Fibroblast of lung (primary cell): ENCODE measurements at regions not wholly inside any gene's neighbourhood (a gene's known extent, or its start where the extent isn't known, plus 50 kb on each side); places are given as distances from the start of the nearest gene placed in this dataset.
A peak's percentile ranks its signal among the peaks of the same experiment; 100 is the strongest.

ENCODE experiments used
- DNase-seq, 2 donors: peaks; one replicate each; pipeline versions ENCODE4 v3.0.0 to v3.0.0-alpha.2; 2010; ENCODE audit warnings: low read depth in 2 of 2
- H2AFZ ChIP-seq: 2 replicates; pipeline ENCODE4 v1.5.1; 2012; ENCODE audit warnings: low read length, control low read depth, inconsistent platforms
- H3K27ac ChIP-seq: 2 replicates; pipeline ENCODE4 v1.5.1; 2011; ENCODE audit warnings: low read length, control low read depth; ENCODE audit not compliant: insufficient read depth
- H3K27me3 ChIP-seq: 2 replicates; pipeline ENCODE4 v1.5.1; 2011; ENCODE audit warnings: mild to moderate bottlenecking, low read length; ENCODE audit not compliant: control insufficient read depth, insufficient read depth
- H3K36me3 ChIP-seq: 2 replicates; pipeline ENCODE4 v1.5.1; 2011; ENCODE audit warnings: low read length; ENCODE audit not compliant: control insufficient read depth, insufficient read depth
- H3K4me1 ChIP-seq: 2 replicates; pipeline ENCODE4 v1.5.1; 2011; ENCODE audit warnings: low read length; ENCODE audit not compliant: control insufficient read depth, insufficient read depth; ENCODE audit errors: extremely low read depth
- H3K4me2 ChIP-seq: 2 replicates; pipeline ENCODE4 v1.5.1; 2011; ENCODE audit warnings: low read length, control low read depth; ENCODE audit not compliant: insufficient read depth; ENCODE audit errors: extremely low read depth
- H3K4me3 ChIP-seq, 4 experiments: fragments of 200-600 bp in 1 of 4; sonication (generic) in 1 of 4; replicated peaks in 1 of 4; 2 replicates each; pipeline ENCODE4 v1.5.1; 2011 to 2016; ENCODE audit warnings: low read length in 4 of 4, low read depth in 3 of 4, mild to moderate bottlenecking in 3 of 4, control low read depth in 2 of 4, inconsistent platforms in 1 of 4, mixed read lengths in 1 of 4; ENCODE audit not compliant: insufficient read depth in 1 of 4; ENCODE audit errors: control extremely low read depth in 1 of 4
- H3K79me2 ChIP-seq: 2 replicates; pipeline ENCODE4 v1.5.1; 2012; ENCODE audit warnings: mild to moderate bottlenecking, low read length, inconsistent platforms; ENCODE audit not compliant: control insufficient read depth, insufficient read depth
- H3K9ac ChIP-seq: 2 replicates; pipeline ENCODE4 v1.5.1; 2011; ENCODE audit warnings: mild to moderate bottlenecking, low read length, control low read depth; ENCODE audit not compliant: insufficient read depth
- H3K9me3 ChIP-seq: 2 replicates; pipeline ENCODE4 v1.5.1; 2012; ENCODE audit warnings: low read depth, low read length; ENCODE audit not compliant: control insufficient read depth, insufficient read depth
- H4K20me1 ChIP-seq: 2 replicates; pipeline ENCODE4 v1.5.1; 2011; ENCODE audit warnings: low read length; ENCODE audit not compliant: control insufficient read depth, insufficient read depth; ENCODE audit errors: extremely low read depth
- CTCF ChIP-seq, 2 donors: IDR thresholded peaks in 1 of 2; conservative IDR thresholded peaks in 1 of 2; 1 replicate in 1 of 2; 2 replicates in 1 of 2; pipeline ENCODE4 v1.5.1; 2011 to 2012; ENCODE audit warnings: low read length in 2 of 2, control low read depth in 1 of 2, inconsistent platforms in 1 of 2, low read depth in 1 of 2, mild to moderate bottlenecking in 1 of 2
- EZH2 ChIP-seq: IDR thresholded peaks from 2 replicates; pipeline ENCODE4 v1.5.1; 2012; ENCODE audit warnings: low read length, control low read depth, mild to moderate bottlenecking; ENCODE audit errors: missing control alignments

DNA sequence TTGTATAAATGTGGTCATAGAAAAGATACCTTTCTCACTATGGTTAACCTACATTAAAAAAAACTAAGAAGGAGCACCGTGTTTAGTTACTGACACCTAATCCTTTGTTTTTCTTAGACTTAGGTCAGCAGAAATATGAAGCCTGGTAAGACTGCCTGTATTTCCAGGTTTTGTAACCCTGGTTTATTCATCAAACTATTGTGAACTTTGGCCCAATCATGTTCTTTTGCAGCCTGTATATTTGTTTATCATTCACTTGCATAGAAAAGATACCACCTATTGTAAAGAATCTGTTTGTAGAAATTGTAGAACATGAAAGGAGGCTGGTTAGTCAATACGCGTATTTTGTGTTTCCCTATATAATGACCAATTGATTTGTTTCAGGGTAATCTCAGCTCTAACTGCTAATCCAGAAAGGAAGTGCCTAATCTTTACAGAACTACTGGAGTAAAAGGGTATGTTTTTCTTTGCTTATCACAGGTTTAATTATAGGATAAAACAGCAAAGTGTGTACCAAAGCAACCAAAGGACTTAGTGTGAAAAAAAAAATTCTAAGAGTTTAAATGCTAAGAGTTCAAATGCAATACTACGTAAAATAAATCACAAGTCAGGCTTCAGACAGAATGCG is 103.6 kb downstream of the LURAP1L start:
- Histone ChIP-seq H3K27ac (no peak overlapping the region), H3K36me3 (no peaks in the 10 kb centered on the region), H3K4me2 (no peak overlapping the region), H3K27me3 (no peaks in the 10 kb centered on the region), H4K20me1 (no peaks in the 10 kb centered on the region), H3K9ac (no peak overlapping the region), H3K4me1 (peaks cover 9% of the 10 kb centered on the region), H3K4me3 (no peak overlapping the region), H2AFZ (no peak overlapping the region), H3K9me3 (no peaks in the 10 kb centered on the region), H3K79me2 (no peaks in the 10 kb centered on the region)
- TF ChIP-seq CTCF (conservative IDR thresholded peaks at IDR 0.05 in 1 of 2, IDR thresholded peaks at IDR 0.05 in 1 of 2; ENCODE audit: low read depth in 1 of 2, low read length in 2 of 2) (no peak), EZH2 (no peak)
- DNase-seq, result peak; percentile 26 to 49

- no peak for DNase-seq
- Histone ChIP-seq H3K36me3 (no peaks in the 10 kb centered on the region), H3K4me2 (no peak overlapping the region), H3K27ac (no peak overlapping the region), H2AFZ (no peak overlapping the region), H3K79me2 (no peaks in the 10 kb centered on the region), H3K4me3 (no peak overlapping the region), H3K9me3 (no peaks in the 10 kb centered on the region), H3K9ac (no peak overlapping the region), H4K20me1 (no peaks in the 10 kb centered on the region), H3K27me3 (no peaks in the 10 kb centered on the region), H3K4me1 (peaks cover 10% of the 10 kb centered on the region)
- no peak for TF ChIP-seq CTCF (conservative IDR thresholded peaks at IDR 0.05 in 1 of 2, IDR thresholded peaks at IDR 0.05 in 1 of 2; ENCODE audit: low read depth in 1 of 2, low read length in 2 of 2)
- TF ChIP-seq EZH2, result no peak
Observed at GRCh38 chr9:12879961-12880360, 105.1 kb downstream of the LURAP1L start.

DNA sequence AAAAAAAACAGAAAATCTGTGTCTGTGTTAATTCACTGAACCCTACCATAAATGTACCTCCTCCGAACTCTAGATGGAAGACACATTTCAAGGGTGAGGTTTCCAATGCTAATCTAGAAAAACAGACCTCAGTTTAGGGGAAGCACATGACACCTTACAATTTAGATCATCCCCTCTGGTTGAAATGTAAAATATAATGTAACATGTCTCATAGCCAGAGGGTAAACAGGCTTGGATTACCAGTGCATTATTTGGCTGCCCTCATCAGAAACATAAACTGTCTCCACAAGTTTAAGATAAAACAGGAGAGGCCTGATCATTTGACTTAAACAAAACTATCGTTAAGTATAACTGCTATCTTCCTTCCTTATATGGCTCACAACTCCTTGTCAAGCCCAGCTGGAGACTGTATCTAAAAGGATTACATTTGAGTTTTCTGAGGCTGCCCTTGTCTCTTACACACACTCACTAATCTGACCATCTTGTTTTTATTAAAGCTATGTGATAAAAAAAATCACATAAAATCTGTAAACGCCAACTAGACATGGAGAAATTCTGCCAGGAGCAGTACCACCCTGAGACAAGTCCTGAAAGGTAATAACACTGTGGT is 105.7 kb downstream of the LURAP1L start:
- Histone ChIP-seq H2AFZ (peak overlapping the region; percentile 75), H3K27me3 (no peaks in the 10 kb centered on the region), H3K9ac (no peak overlapping the region), H3K4me3 (no peak overlapping the region), H3K79me2 (no peaks in the 10 kb centered on the region), H3K9me3 (no peaks in the 10 kb centered on the region), H4K20me1 (no peaks in the 10 kb centered on the region), H3K4me1 (peaks cover 10% of the 10 kb centered on the region), H3K36me3 (no peaks in the 10 kb centered on the region), H3K27ac (peak overlapping the region; percentile 32), H3K4me2 (peak overlapping the region; percentile 11)
- DNase-seq, result peak in 1 of 2 donors; percentile 69
- TF ChIP-seq CTCF (conservative IDR thresholded peaks at IDR 0.05 in 1 of 2, IDR thresholded peaks at IDR 0.05 in 1 of 2; ENCODE audit: low read depth in 1 of 2, low read length in 2 of 2), result no peak
- TF ChIP-seq EZH2, result no peak
